ENCODE measurements at regions not wholly inside any gene's neighbourhood (a gene's known extent, or its start where the extent isn't known, plus 50 kb on each side); places are given as distances from the start of the nearest gene placed in this dataset.

- TF ChIP-seq, protein P1, sequence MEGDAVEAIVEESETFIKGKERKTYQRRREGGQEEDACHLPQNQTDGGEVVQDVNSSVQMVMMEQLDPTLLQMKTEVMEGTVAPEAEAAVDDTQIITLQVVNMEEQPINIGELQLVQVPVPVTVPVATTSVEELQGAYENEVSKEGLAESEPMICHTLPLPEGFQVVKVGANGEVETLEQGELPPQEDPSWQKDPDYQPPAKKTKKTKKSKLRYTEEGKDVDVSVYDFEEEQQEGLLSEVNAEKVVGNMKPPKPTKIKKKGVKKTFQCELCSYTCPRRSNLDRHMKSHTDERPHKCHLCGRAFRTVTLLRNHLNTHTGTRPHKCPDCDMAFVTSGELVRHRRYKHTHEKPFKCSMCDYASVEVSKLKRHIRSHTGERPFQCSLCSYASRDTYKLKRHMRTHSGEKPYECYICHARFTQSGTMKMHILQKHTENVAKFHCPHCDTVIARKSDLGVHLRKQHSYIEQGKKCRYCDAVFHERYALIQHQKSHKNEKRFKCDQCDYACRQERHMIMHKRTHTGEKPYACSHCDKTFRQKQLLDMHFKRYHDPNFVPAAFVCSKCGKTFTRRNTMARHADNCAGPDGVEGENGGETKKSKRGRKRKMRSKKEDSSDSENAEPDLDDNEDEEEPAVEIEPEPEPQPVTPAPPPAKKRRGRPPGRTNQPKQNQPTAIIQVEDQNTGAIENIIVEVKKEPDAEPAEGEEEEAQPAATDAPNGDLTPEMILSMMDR (conservative IDR thresholded peaks at IDR 0.05; ENCODE audit: low read depth, low read length) = no peak
- TF ChIP-seq EZH2 (IDR thresholded peaks at IDR 0.05; ENCODE audit: borderline replicate concordance, low read depth, low read length, poor library complexity, severe bottlenecking) = no peak
Observed at GRCh38 chr5:107302441-107302840, 368.3 kb downstream of the EFNA5 start.

Measured in A673 (cell line).